H9 (cell line): ENCODE measurements at regions not wholly inside any gene's neighbourhood (a gene's known extent, or its start where the extent isn't known, plus 50 kb on each side); places are given as distances from the start of the nearest gene placed in this dataset.
"Not testable (repeated sequence)": the region's sequence is repeated elsewhere in the genome, so short reads cannot be mapped to it uniquely, and the experiment has no call there.

Source experiments
- DNase-seq: peaks from one replicate; pipeline ENCODE4 v3.0.0-alpha.2; 2017
- H2AFZ ChIP-seq: one replicate; pipeline ENCODE4 v1.6.1; 2013; ENCODE audit warnings: mild to moderate bottlenecking, low read length, control low read depth, moderate library complexity
- H2AK5ac ChIP-seq: 2 replicates; pipeline ENCODE4 v1.6.1; 2013; ENCODE audit warnings: low read length, control low read depth, mixed read lengths; ENCODE audit not compliant: insufficient read length
- H2BK120ac ChIP-seq: one replicate; pipeline ENCODE4 v1.6.1; 2013; ENCODE audit warnings: low read depth, mild to moderate bottlenecking, low read length, control low read depth, inconsistent platforms; ENCODE audit not compliant: poor library complexity, severe bottlenecking
- H2BK12ac ChIP-seq: 2 replicates; pipeline ENCODE4 v1.6.1; 2013; ENCODE audit warnings: low read length, control low read depth, mixed read lengths, low read depth; ENCODE audit not compliant: insufficient read length
- H2BK15ac ChIP-seq: 2 replicates; pipeline ENCODE4 v1.6.1; 2013; ENCODE audit warnings: low read depth, low read length, control low read depth
- H2BK20ac ChIP-seq: one replicate; pipeline ENCODE4 v1.6.1; 2013; ENCODE audit warnings: low read depth, mild to moderate bottlenecking, low read length, control low read depth, inconsistent platforms; ENCODE audit not compliant: poor library complexity, severe bottlenecking
- H2BK5ac ChIP-seq: 2 replicates; pipeline ENCODE4 v1.6.1; 2013; ENCODE audit warnings: low read length, control low read depth, mixed read lengths; ENCODE audit not compliant: insufficient read length
- H3K14ac ChIP-seq: 2 replicates; pipeline ENCODE4 v1.6.1; 2013; ENCODE audit warnings: low read length, control low read depth; ENCODE audit not compliant: insufficient read depth
- H3K18ac ChIP-seq: 2 replicates; pipeline ENCODE4 v1.6.1; 2013; ENCODE audit warnings: low read depth, mild to moderate bottlenecking, mixed read lengths, low read length, control low read depth; ENCODE audit not compliant: insufficient read length
- H3K23ac ChIP-seq: 2 replicates; pipeline ENCODE4 v1.6.1; 2013; ENCODE audit warnings: low read length, control low read depth, mixed read lengths, low read depth; ENCODE audit not compliant: insufficient read length
- H3K23me2 ChIP-seq: 2 replicates; pipeline ENCODE4 v1.6.1; 2013; ENCODE audit warnings: low read depth, mild to moderate bottlenecking, mixed read lengths, low read length, control low read depth; ENCODE audit not compliant: insufficient read length, poor library complexity, severe bottlenecking
- H3K27ac ChIP-seq: 2 replicates; pipeline ENCODE4 v1.5.1; 2013; ENCODE audit warnings: low read length, control low read depth, mixed read lengths, low read depth; ENCODE audit not compliant: insufficient read length
- H3K27me3 ChIP-seq: 2 replicates; pipeline ENCODE4 v1.6.1; 2013; ENCODE audit warnings: low read length, control low read depth, inconsistent platforms; ENCODE audit not compliant: insufficient read depth
- H3K4ac ChIP-seq: 2 replicates; pipeline ENCODE4 v1.6.1; 2013; ENCODE audit warnings: low read depth, mild to moderate bottlenecking, control low read depth, inconsistent platforms, low read length, moderate library complexity
- H3K4me1 ChIP-seq: 2 replicates; pipeline ENCODE4 v1.6.1; 2013; ENCODE audit warnings: low read length, control low read depth, inconsistent platforms; ENCODE audit not compliant: insufficient read depth
- H3K4me2 ChIP-seq: 2 replicates; pipeline ENCODE4 v1.6.1; 2013; ENCODE audit warnings: low read length, control low read depth, mixed read lengths; ENCODE audit not compliant: insufficient read length, insufficient read depth
- H3K56ac ChIP-seq: 2 replicates; pipeline ENCODE4 v1.6.1; 2013; ENCODE audit warnings: low read depth, mild to moderate bottlenecking, mixed read lengths, low read length, control low read depth; ENCODE audit not compliant: insufficient read length
- H3K79me1 ChIP-seq: 2 replicates; pipeline ENCODE4 v1.6.1; 2013; ENCODE audit warnings: low read depth, mild to moderate bottlenecking, moderate library complexity, low read length, control low read depth, inconsistent platforms; ENCODE audit not compliant: insufficient read depth, poor library complexity, severe bottlenecking
- H3K79me2 ChIP-seq: 2 replicates; pipeline ENCODE4 v1.6.1; 2013; ENCODE audit warnings: low read length, control low read depth, inconsistent platforms; ENCODE audit not compliant: insufficient read depth
- H3K9ac ChIP-seq: 2 replicates; pipeline ENCODE4 v1.6.1; 2013; ENCODE audit warnings: low read length, control low read depth, mixed read lengths; ENCODE audit not compliant: insufficient read length; ENCODE audit errors: extremely low read depth
- H3K9me3 ChIP-seq: one replicate; pipeline ENCODE4 v1.6.1; 2013; ENCODE audit warnings: low read depth, low read length, inconsistent platforms; ENCODE audit not compliant: control insufficient read depth
- H3T11ph ChIP-seq: one replicate; pipeline ENCODE4 v1.6.1; 2013; ENCODE audit warnings: mild to moderate bottlenecking, low read length, control low read depth, inconsistent platforms
- H4K20me1 ChIP-seq: one replicate; pipeline ENCODE4 v1.6.1; 2013; ENCODE audit not compliant: control insufficient read depth, insufficient read length, insufficient read depth
- H4K5ac ChIP-seq: 2 replicates; pipeline ENCODE4 v1.6.1; 2013; ENCODE audit warnings: low read depth, mild to moderate bottlenecking, mixed read lengths, low read length, control low read depth; ENCODE audit not compliant: insufficient read length
- H4K8ac ChIP-seq: replicated peaks from 2 replicates; pipeline ENCODE4 v1.6.1; 2013; ENCODE audit warnings: low read length, control low read depth, mixed read lengths, low read depth; ENCODE audit not compliant: insufficient read length
- H4K91ac ChIP-seq: 2 replicates; pipeline ENCODE4 v1.6.1; 2013; ENCODE audit warnings: low read depth, mild to moderate bottlenecking, moderate library complexity, mixed read lengths, low read length, control low read depth; ENCODE audit not compliant: insufficient read length
- H3K27ac Mint-ChIP-seq, 3 experiments: 2 replicates in 2 of 3; 3 replicates in 1 of 3; pipeline ENCODE4 v1.8.0; 2020 to 2021; ENCODE audit warnings: mixed read lengths in 3 of 3, mild to moderate bottlenecking in 1 of 3, moderate library complexity in 1 of 3
- H3K27me3 Mint-ChIP-seq: 2 replicates; pipeline ENCODE4 v1.8.0; 2021; ENCODE audit warnings: low read depth, mild to moderate bottlenecking, moderate library complexity, mixed read lengths
- H3K36me3 Mint-ChIP-seq, 3 experiments: 2 replicates in 2 of 3; 3 replicates in 1 of 3; pipeline ENCODE4 v1.8.0; 2020 to 2021; ENCODE audit warnings: low read depth in 3 of 3, mixed read lengths in 3 of 3; ENCODE audit not compliant: insufficient read depth in 1 of 3
- H3K4me1 Mint-ChIP-seq, 2 experiments: 2 replicates each; pipeline ENCODE4 v1.8.0; 2020; ENCODE audit warnings: mixed read lengths in 2 of 2
- H3K4me3 Mint-ChIP-seq, 2 experiments: 2 replicates in 1 of 2; 3 replicates in 1 of 2; pipeline ENCODE4 v1.8.0; 2020 to 2021; ENCODE audit warnings: mild to moderate bottlenecking in 2 of 2, mixed read lengths in 2 of 2, moderate library complexity in 1 of 2
- H3K9me3 Mint-ChIP-seq, 2 experiments: 2 replicates in 1 of 2; 3 replicates in 1 of 2; pipeline ENCODE4 v1.8.0; 2020; ENCODE audit warnings: mild to moderate bottlenecking in 2 of 2, mixed read lengths in 2 of 2, moderate library complexity in 1 of 2
- CTCF ChIP-seq: fragments of 200-600 bp; sonication (generic); conservative IDR thresholded peaks from 3 replicates; pipeline ENCODE4 v1.8.0; 2021; ENCODE audit warnings: antibody characterized with exemption, mild to moderate bottlenecking
- WGBS: extraction: QIAGEN DNeasy Blood & Tissue Kit; methylation state at CpG from one replicate; pipeline ENCODE4 v1.1.7; 2013; ENCODE audit warnings: missing lambda C conversion rate, low lambda C conversion rate, mixed read lengths; ENCODE audit not compliant: insufficient read length; ENCODE audit errors: extremely low coverage; 5-methylcytosine and 5-hydroxymethylcytosine counted together

GRCh38 chr13:90336507-90336906 lies 1011.0 kb upstream of the MIR17HG start:
- no peak for TF ChIP-seq CTCF
- H2AFZ ChIP-seq, result no peak overlapping the region
- no peak overlapping the region for H3K18ac ChIP-seq
- no peak overlapping the region for H3K27ac Mint-ChIP-seq
- H3K4me3 Mint-ChIP-seq, result no peak overlapping the region
- no peaks in the 10 kb centered on the region for H3K79me2 ChIP-seq
- H3K27ac ChIP-seq, result no peak overlapping the region
- no peak overlapping the region for H2BK5ac ChIP-seq
- no peak overlapping the region for H3K9ac ChIP-seq
- no peaks in the 10 kb centered on the region for H3K4me1 ChIP-seq
- H3K9me3 ChIP-seq, result no peaks in the 10 kb centered on the region
- H3K27me3 ChIP-seq, result no peaks in the 10 kb centered on the region
- peaks cover 6 to 7% of the 10 kb centered on the region in 2 experiments for H3K9me3 Mint-ChIP-seq
- H2BK20ac ChIP-seq, result no peak overlapping the region
- H3K14ac ChIP-seq, result no peak overlapping the region
- H2BK12ac ChIP-seq, result no peak overlapping the region
- no peak overlapping the region for H4K5ac ChIP-seq
- H3K27me3 Mint-ChIP-seq, result no peaks in the 10 kb centered on the region
- no peaks in the 10 kb centered on the region for H3K23me2 ChIP-seq
- WGBS, result no CpG with 5 or more reads among the region's 4 CpGs
- H2BK15ac ChIP-seq, result no peak overlapping the region
- no peaks in the 10 kb centered on the region for H3K79me1 ChIP-seq
- H4K91ac ChIP-seq, result no peak overlapping the region
- no peak overlapping the region for H2BK120ac ChIP-seq
- H3K4me1 Mint-ChIP-seq, result 0 out of 4 replicates have a peak, but pooled peaks cover 0 to 2% of the 10 kb centered on the region in 2 experiments
- H3K4me2 ChIP-seq, result no peak overlapping the region
- DNase-seq, result no peak
- H3K23ac ChIP-seq, result no peak overlapping the region
- H3K4ac ChIP-seq, result no peak overlapping the region
- no peak overlapping the region for H4K8ac ChIP-seq
- H2AK5ac ChIP-seq, result no peak overlapping the region
- no peak overlapping the region for H3T11ph ChIP-seq
- no peak overlapping the region for H3K56ac ChIP-seq
- peaks cover 0 to 4% (median 3%) of the 10 kb centered on the region in 3 experiments; a peak in 1 of 7 replicates for H3K36me3 Mint-ChIP-seq
- H4K20me1 ChIP-seq, result no peaks in the 10 kb centered on the region

- not testable (repeated sequence) for H2AFZ ChIP-seq, H4K91ac ChIP-seq, H3K23me2 ChIP-seq, H2BK20ac ChIP-seq, H3K18ac ChIP-seq, H3K27me3 ChIP-seq, H2BK15ac ChIP-seq, H3K79me2 ChIP-seq, H3K4ac ChIP-seq, H2AK5ac ChIP-seq, H2BK12ac ChIP-seq, DNase-seq, H3K4me3 Mint-ChIP-seq, H4K20me1 ChIP-seq, H3K9ac ChIP-seq, H3K27me3 Mint-ChIP-seq, H4K8ac ChIP-seq, H3K27ac ChIP-seq, H3K4me1 ChIP-seq, H4K5ac ChIP-seq, H3K36me3 Mint-ChIP-seq, H3K56ac ChIP-seq, H3K9me3 ChIP-seq, H3K23ac ChIP-seq, H3K4me2 ChIP-seq, H2BK5ac ChIP-seq, H3T11ph ChIP-seq, H3K14ac ChIP-seq, H2BK120ac ChIP-seq, H3K79me1 ChIP-seq, H3K27ac Mint-ChIP-seq, H3K4me1 Mint-ChIP-seq
- H3K9me3 Mint-ChIP-seq, result peaks cover 8 to 10% of the 10 kb centered on the region in 2 experiments
- WGBS, result no CpG with 5 or more reads among the region's 1 CpG
These were observed 1006.1 kb upstream of the MIR17HG start for GRCh38 chr13:90341348-90341747.
